HG02642 (cell line): ENCODE measurements at regions not wholly inside any gene's neighbourhood (a gene's known extent, or its start where the extent isn't known, plus 50 kb on each side); places are given as distances from the start of the nearest gene placed in this dataset.

ENCODE experiments used
- ATAC-seq: cut with Tn5 transposase; IDR thresholded peaks from one replicate; pipeline ENCODE4 v1.9.1; 2021; ENCODE audit warnings: mild to moderate bottlenecking; ENCODE audit not compliant: unreplicated experiment, poor library complexity

DNA sequence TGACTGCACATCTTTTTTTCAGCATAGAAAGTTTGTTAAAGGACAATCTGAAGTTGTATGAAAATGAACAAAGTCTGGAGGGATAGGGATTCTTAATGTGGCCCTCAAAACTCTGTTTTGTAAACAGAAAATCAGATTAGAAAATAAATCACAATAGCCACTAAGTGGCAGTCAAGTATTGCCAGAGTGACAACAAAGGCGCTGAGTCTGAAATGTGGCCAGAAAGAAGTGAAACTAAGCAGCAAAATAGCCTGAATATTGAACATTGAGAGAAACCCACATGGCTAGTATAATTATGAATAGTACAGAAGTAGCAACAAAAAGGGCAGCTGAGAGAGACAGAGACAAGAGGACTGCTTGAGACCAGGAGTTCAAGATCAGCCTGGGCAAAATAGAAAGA is 81.1 kb upstream of the CT45A1 start:
- no peak for ATAC-seq

DNA sequence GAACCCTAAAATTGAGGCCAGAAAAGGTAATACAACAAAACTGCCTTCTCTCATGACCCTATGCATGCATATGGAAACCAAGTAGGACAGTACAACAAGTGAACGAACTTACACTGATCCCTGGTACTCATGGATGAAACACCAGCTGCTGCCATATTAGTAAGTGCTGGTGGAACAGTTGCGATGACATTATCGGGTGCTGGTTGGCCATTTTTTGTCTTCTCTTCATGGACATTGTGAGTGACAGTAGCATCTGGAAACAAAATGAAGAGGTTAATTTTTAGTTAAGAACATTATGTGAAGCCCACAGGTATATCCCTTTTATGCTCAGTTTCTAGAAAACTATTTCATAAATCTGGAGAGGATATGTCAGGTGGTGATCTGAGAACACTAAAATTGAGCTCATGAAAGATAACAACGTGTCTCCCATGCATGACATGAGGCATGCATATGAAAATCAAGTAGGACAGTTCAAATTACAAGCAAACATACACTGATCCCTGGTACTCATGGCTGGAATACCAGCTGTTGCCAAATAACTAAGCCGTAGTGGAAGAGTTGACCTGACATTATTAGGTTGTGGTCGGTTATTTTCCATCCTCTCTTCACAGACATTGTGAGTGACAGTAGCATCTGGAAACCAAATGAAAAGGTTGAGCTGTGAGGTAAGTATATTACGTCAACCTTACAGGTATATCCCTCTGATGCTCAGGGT is 74.2 kb upstream of the CT45A1 start:
- ATAC-seq: no peak

- ATAC-seq: no peak
These were observed 69.5 kb upstream of the CT45A1 start for GRCh38 chrX:135643916-135644315.

GRCh38 chrX:135644624-135645023 is 68.8 kb upstream of the CT45A1 start:
- no peak for ATAC-seq

- ATAC-seq: no peak
These were observed 64.4 kb upstream of the CT45A1 start for GRCh38 chrX:135649029-135649428.

- no peak for ATAC-seq
These were observed 63.9 kb upstream of the CT45A1 start for GRCh38 chrX:135649561-135649960.

- no peak for ATAC-seq
These were observed 61.7 kb upstream of the CT45A1 start for GRCh38 chrX:135651647-135652295.

- ATAC-seq: no peak
These were observed 60.8 kb upstream of the CT45A1 start for GRCh38 chrX:135652602-135653001.

DNA sequence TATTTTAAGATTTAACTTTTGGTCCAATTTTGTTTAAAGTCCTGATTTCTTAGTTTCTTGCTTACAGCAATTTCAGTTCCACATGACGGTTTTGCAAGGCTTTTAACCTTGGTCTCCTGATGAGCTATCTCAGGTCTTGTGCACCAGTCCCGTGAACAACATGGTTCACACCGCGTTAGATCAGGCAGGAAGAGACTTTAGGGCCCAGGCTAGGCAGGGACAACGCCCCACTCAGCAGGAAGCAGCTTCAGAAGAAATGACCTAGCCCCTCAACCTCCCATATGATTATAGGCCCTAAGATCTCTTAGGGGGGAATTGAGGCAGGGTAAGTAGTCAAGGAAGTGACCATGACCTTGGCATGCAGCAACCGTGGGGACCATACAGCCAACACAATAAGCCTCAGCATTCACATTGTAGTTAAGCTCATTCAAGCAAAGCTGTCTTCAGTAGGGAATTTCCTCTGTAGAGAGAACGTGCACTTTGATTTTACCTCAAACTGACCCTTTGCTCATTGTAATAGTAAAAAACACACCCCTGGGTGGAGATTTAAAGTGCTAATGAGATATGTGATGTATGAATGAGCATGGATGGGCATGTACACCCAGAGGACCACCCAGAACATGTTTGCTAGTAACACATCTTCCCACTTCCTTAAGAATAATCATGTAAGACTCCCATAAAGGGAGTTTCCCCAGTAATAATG is 55.3 kb upstream of the CT45A1 start:
- ATAC-seq: peak; percentile 47
